HepG2 (cell line): ENCODE measurements at regions not wholly inside any gene's neighbourhood (a gene's known extent, or its start where the extent isn't known, plus 50 kb on each side); places are given as distances from the start of the nearest gene placed in this dataset.
A peak's percentile ranks its signal among the peaks of the same experiment; 100 is the strongest.

Experiments
- ATAC-seq: fragments of 200-7000 bp; cut with Tn5 transposase; 3 replicates; pipeline ENCODE4 v1.9.1; 2020; ENCODE audit warnings: mild to moderate bottlenecking, moderate library complexity
- BruUV-seq: library from RNA; stranded (reverse); fragments of 400-500 nt; replicated peaks from 2 replicates; lab custom pipeline; 2021; lab: Mats Ljungman, UMichigan
- CTCF ChIA-PET: fragments of 300-600 bp; formaldehyde crosslinking; extraction: SDS; loops from one replicate; lab custom pipeline; 2021; ENCODE audit warnings: low total read pairs, inconsistent platforms, low intra/inter-chr PET ratio; lab: Yijun Ruan, JAX
- POLR2A ChIA-PET: fragments of 350-600 bp; sonication (Branson Sonifier 250); formaldehyde crosslinking; loops from one replicate; lab custom pipeline; 2020; ENCODE audit warnings: antibody characterized with exemption, inconsistent platforms; lab: Yijun Ruan, JAX
- DNase-seq: peaks from one replicate; pipeline ENCODE4 v3.0.0-alpha.2; 2015; ENCODE audit warnings: low spot score
- FAIRE-seq: peaks from 3 replicates; lab custom pipeline; 2011; peaks lifted over from hg19 to GRCh38; lab: Jason Lieb, UNC
- H2AFZ ChIP-seq: one replicate; pipeline ENCODE4 v1.6.1; 2011; ENCODE audit warnings: low read length, inconsistent platforms
- H3K27ac ChIP-seq: fragments of 300-600 bp; 3 replicates; pipeline ENCODE4 v1.8.0; 2011; ENCODE audit warnings: mixed run types, mild to moderate bottlenecking, mixed read lengths, low read length, inconsistent platforms; ENCODE audit not compliant: insufficient read depth; ENCODE audit errors: extremely low read length
- H3K27me3 ChIP-seq, 2 experiments: fragments of 200-600 bp in 1 of 2; 2 replicates in 1 of 2; 3 replicates in 1 of 2; pipeline versions ENCODE4 v1.6.0 to v1.8.0; 2011; ENCODE audit warnings: low read length in 2 of 2, mild to moderate bottlenecking in 2 of 2, moderate library complexity in 2 of 2, inconsistent platforms in 1 of 2; ENCODE audit not compliant: insufficient read depth in 2 of 2, control insufficient read depth in 1 of 2
- H3K36me3 ChIP-seq, 2 experiments: fragments of 200-600 bp in 1 of 2; replicated peaks in 1 of 2; 2 replicates in 1 of 2; 3 replicates in 1 of 2; pipeline versions ENCODE4 v1.5.1 to v1.8.0; 2011; ENCODE audit warnings: low read length in 2 of 2, inconsistent platforms in 1 of 2; ENCODE audit not compliant: insufficient read depth in 2 of 2, control insufficient read depth in 1 of 2
- H3K4me1 ChIP-seq: 2 replicates; pipeline ENCODE4 v1.5.1; 2012; ENCODE audit warnings: low read length, inconsistent platforms; ENCODE audit not compliant: insufficient read depth
- H3K4me2 ChIP-seq: 2 replicates; pipeline ENCODE4 v1.6.0; 2011; ENCODE audit warnings: low read depth, low read length, inconsistent platforms
- H3K4me3 ChIP-seq, 3 experiments: fragments of 200-600 bp in 1 of 3; sonication (generic), shearing (Covaris generic) in 1 of 3; replicated peaks in 1 of 3; 2 replicates each; pipeline ENCODE4 v1.5.1; 2011 to 2016; ENCODE audit warnings: low read length in 3 of 3, inconsistent platforms in 2 of 3, low read depth in 2 of 3, mild to moderate bottlenecking in 2 of 3, control low read depth in 1 of 3, mixed read lengths in 1 of 3; ENCODE audit not compliant: insufficient read depth in 1 of 3
- H3K79me2 ChIP-seq: one replicate; pipeline ENCODE4 v1.6.1; 2011; ENCODE audit warnings: low read length, inconsistent platforms; ENCODE audit not compliant: insufficient read depth
- H3K9ac ChIP-seq: 2 replicates; pipeline ENCODE4 v1.6.0; 2011; ENCODE audit warnings: mild to moderate bottlenecking, low read depth, low read length, inconsistent platforms; ENCODE audit not compliant: insufficient read depth
- H3K9me3 ChIP-seq: 2 replicates; pipeline ENCODE4 v1.5.1; 2012; ENCODE audit warnings: mild to moderate bottlenecking, low read length
- H4K20me1 ChIP-seq: 2 replicates; pipeline ENCODE4 v1.6.0; 2011; ENCODE audit warnings: inconsistent platforms, mild to moderate bottlenecking, low read length, moderate library complexity; ENCODE audit not compliant: insufficient read depth
- ARID3A ChIP-seq: IDR thresholded peaks from 2 replicates; pipeline ENCODE4 v1.6.1; 2012; ENCODE audit warnings: low read depth, low read length, improper control_type of control experiment
- ELF3 ChIP-seq: IDR thresholded peaks from 2 replicates; pipeline ENCODE4 v1.6.1; 2016; ENCODE audit warnings: missing genetic modification reagents, missing compliant biosample characterization
- ERF ChIP-seq: IDR thresholded peaks from 2 replicates; pipeline ENCODE4 v1.6.1; 2018; ENCODE audit warnings: missing biosample characterization, missing genetic modification reagents
- HOXA5 ChIP-seq: sonication (generic); formaldehyde crosslinking; IDR thresholded peaks from 2 replicates; pipeline ENCODE4 v1.4.0; 2020; ENCODE audit warnings: missing genetic modification reagents
- KDM5B ChIP-seq: sonication (generic); formaldehyde crosslinking; IDR thresholded peaks from 2 replicates; pipeline ENCODE4 v1.4.0; 2020; ENCODE audit warnings: missing genetic modification reagents, mild to moderate bottlenecking, borderline replicate concordance
- MAFK ChIP-seq, 2 experiments: IDR thresholded peaks in 1 of 2; conservative IDR thresholded peaks in 1 of 2; 2 replicates each; pipeline ENCODE4 v1.6.1; 2011; ENCODE audit warnings: improper control_type of control experiment in 2 of 2, low read length in 2 of 2
- NFIC ChIP-seq: IDR thresholded peaks from 2 replicates; pipeline ENCODE4 v1.6.1; 2012; ENCODE audit warnings: mild to moderate bottlenecking, low read length, inconsistent platforms
- RXRB ChIP-seq: IDR thresholded peaks from 2 replicates; pipeline ENCODE4 v1.6.1; 2016; ENCODE audit warnings: borderline replicate concordance, missing genetic modification reagents, missing compliant biosample characterization
- ZNF607 ChIP-seq: sonication (generic); formaldehyde crosslinking; IDR thresholded peaks from 2 replicates; pipeline ENCODE4 v1.5.1; 2020; ENCODE audit warnings: missing genetic modification reagents, mild to moderate bottlenecking, borderline replicate concordance
- ZNF770 ChIP-seq: sonication (generic); formaldehyde crosslinking; IDR thresholded peaks from 2 replicates; pipeline ENCODE4 v1.5.0; 2020; ENCODE audit warnings: mild to moderate bottlenecking, missing genetic modification reagents
- ZNF775 ChIP-seq: sonication (generic); formaldehyde crosslinking; IDR thresholded peaks from 2 replicates; pipeline ENCODE4 v1.4.0; 2020; ENCODE audit warnings: missing genetic modification reagents, mild to moderate bottlenecking, moderate library complexity, borderline replicate concordance
- ZSCAN30 ChIP-seq: sonication (generic); formaldehyde crosslinking; IDR thresholded peaks from 2 replicates; pipeline ENCODE4 v1.5.0; 2020; ENCODE audit warnings: mild to moderate bottlenecking, missing genetic modification reagents
- WGBS: methylation state at CpG from one replicate; pipeline ENCODE4 v1.1.6; 2017; ENCODE audit warnings: low lambda C conversion rate; 5-methylcytosine and 5-hydroxymethylcytosine counted together
- in situ Hi-C: cut with HindIII; loops from 2 replicates; pipeline ENCODE4 v1.10.0; 2017; ENCODE audit warnings: low pct_unique_long_range_greater_than_20kb; ENCODE audit not compliant: extremely low pct_ligation_motif_present
- intact Hi-C: fragments of 100-400 bp; cut with micrococcal nuclease; formaldehyde crosslinking; loops from one replicate; pipeline ENCODE4 v1.10.0; 2022; ENCODE audit not compliant: unreplicated experiment

GRCh38 chr3:71924721-71925120 is 139.8 kb upstream of the PROK2 start:
- H3K79me2 ChIP-seq: no peaks in the 10 kb centered on the region
- TF ChIP-seq ARID3A: no peak
- peak; percentile 10 to 37; a peak in 2 of 4 replicates for TF ChIP-seq MAFK (conservative IDR thresholded peaks at IDR 0.05 in 1 of 2, IDR thresholded peaks at IDR 0.05 in 1 of 2; ENCODE audit: low read length in 2 of 2)
- no peak for ATAC-seq
- H4K20me1 ChIP-seq: no peaks in the 10 kb centered on the region
- H3K27ac ChIP-seq: no peak overlapping the region
- 6% methylated on average over 2 of the region's 2 CpGs for WGBS
- H3K9me3 ChIP-seq: no peaks in the 10 kb centered on the region
- no peak overlapping the region for H3K4me2 ChIP-seq
- H2AFZ ChIP-seq: no peak overlapping the region
- no TSS peak for BruUV-seq
- H3K4me3 ChIP-seq: no peak overlapping the region
- no peak overlapping the region for H3K9ac ChIP-seq
- H3K27me3 ChIP-seq: peaks cover 0 to 6% of the 10 kb centered on the region in 2 experiments; a peak in 2 of 5 replicates
- no peaks in the 10 kb centered on the region for H3K36me3 ChIP-seq
- in situ Hi-C loops (no loop called here), intact Hi-C loops (no loop called here)
- ChIA-PET CTCF (no interaction called here), POLR2A (no interaction called here)
- no peak for FAIRE-seq
- no peak for DNase-seq
- H3K4me1 ChIP-seq: no peaks in the 10 kb centered on the region

GRCh38 chr3:71921036-71921435 is 136.1 kb upstream of the PROK2 start:
- TF ChIP-seq ELF3 (CRISPR knock-in tag) (no peak), ZNF607 (CRISPR knock-in tag) (no peak), ZNF775 (CRISPR knock-in tag) (no peak), ERF (CRISPR knock-in tag) (no peak), ZSCAN30 (CRISPR knock-in tag) (no peak), KDM5B (CRISPR knock-in tag) (no peak), ZNF770 (CRISPR knock-in tag) (no peak), HOXA5 (CRISPR knock-in tag) (no peak), RXRB (no peak), NFIC (no peak)
- no peak overlapping the region for H3K27ac ChIP-seq
- no peak overlapping the region for H3K9ac ChIP-seq
- intact Hi-C loops: no loop called here
- H3K4me1 ChIP-seq: no peaks in the 10 kb centered on the region
- in situ Hi-C loops: no loop called here
- CTCF ChIA-PET: no interaction called here
- no peak overlapping the region for H3K4me2 ChIP-seq
- no peak overlapping the region for H2AFZ ChIP-seq
- ATAC-seq (no peak), DNase-seq (no peak), FAIRE-seq (no peak)
- H3K4me3 ChIP-seq: no peak overlapping the region
- no TSS peak for BruUV-seq
- H4K20me1 ChIP-seq: no peaks in the 10 kb centered on the region
- H3K79me2 ChIP-seq: no peaks in the 10 kb centered on the region
- H3K9me3 ChIP-seq: no peaks in the 10 kb centered on the region
- H3K36me3 ChIP-seq: no peaks in the 10 kb centered on the region
- POLR2A ChIA-PET: no interaction called here
- H3K27me3 ChIP-seq: peaks cover 0 to 6% of the 10 kb centered on the region in 2 experiments; a peak in 2 of 5 replicates
- WGBS: 5% methylated on average over 1 of the region's 1 CpG
